CD14-positive monocyte (primary cell): ENCODE measurements at regions not wholly inside any gene's neighbourhood (a gene's known extent, or its start where the extent isn't known, plus 50 kb on each side); places are given as distances from the start of the nearest gene placed in this dataset.
"Not testable (repeated sequence)": the region's sequence is repeated elsewhere in the genome, so short reads cannot be mapped to it uniquely, and the experiment has no call there.

Source experiments
- DNase-seq, 3 donors: peaks; one replicate each; pipeline ENCODE4 v3.0.0-alpha.2; 2011 to 2022
- H2AFZ ChIP-seq: 2 replicates; pipeline ENCODE4 v1.6.0; 2012; ENCODE audit warnings: mild to moderate bottlenecking, low read depth, low read length, inconsistent platforms; ENCODE audit not compliant: insufficient read depth, poor library complexity, severe bottlenecking
- H3K27ac ChIP-seq, 2 donors: 1 replicate in 1 of 2; 2 replicates in 1 of 2; pipeline ENCODE4 v1.5.1; 2012 to 2013; ENCODE audit warnings: low read length in 2 of 2, control low read depth in 1 of 2, inconsistent platforms in 1 of 2, low read depth in 1 of 2, mild to moderate bottlenecking in 1 of 2
- H3K27me3 ChIP-seq, 2 donors: one replicate each; pipeline versions ENCODE4 v1.6.0 to v1.6.1; 2011 to 2013; ENCODE audit warnings: low read length in 2 of 2; ENCODE audit not compliant: control insufficient read depth in 2 of 2, insufficient read depth in 2 of 2
- H3K36me3 ChIP-seq, 2 donors: replicated peaks in 1 of 2; 1 replicate in 1 of 2; 2 replicates in 1 of 2; pipeline versions ENCODE4 v1.5.1 to v1.6.1; 2012 to 2013; ENCODE audit warnings: low read length in 2 of 2, control low read depth in 1 of 2, inconsistent platforms in 1 of 2, mild to moderate bottlenecking in 1 of 2; ENCODE audit not compliant: insufficient read depth in 2 of 2, control insufficient read depth in 1 of 2
- H3K4me1 ChIP-seq, 2 donors: 1 replicate in 1 of 2; 2 replicates in 1 of 2; pipeline versions ENCODE4 v1.5.1 to v1.6.1; 2012 to 2013; ENCODE audit warnings: low read length in 2 of 2, control low read depth in 1 of 2, inconsistent platforms in 1 of 2, mild to moderate bottlenecking in 1 of 2, moderate library complexity in 1 of 2; ENCODE audit not compliant: insufficient read depth in 2 of 2, control insufficient read depth in 1 of 2
- H3K4me2 ChIP-seq: replicated peaks from 2 replicates; pipeline ENCODE3; 2012; ENCODE audit warnings: low read length, moderate library complexity, mild to moderate bottlenecking; ENCODE audit not compliant: poor library complexity, severe bottlenecking; ENCODE audit errors: extremely low read depth
- H3K4me3 ChIP-seq, 3 experiments: fragments of 200-600 bp in 1 of 3; sonication (generic) in 1 of 3; replicated peaks in 1 of 3; 1 replicate in 2 of 3; 2 replicates in 1 of 3; pipeline ENCODE4 v1.5.1; 2011 to 2013; ENCODE audit warnings: low read length in 3 of 3, mild to moderate bottlenecking in 3 of 3, control low read depth in 2 of 3, low read depth in 2 of 3, inconsistent platforms in 1 of 3, moderate library complexity in 1 of 3
- H3K79me2 ChIP-seq: 2 replicates; pipeline ENCODE4 v1.6.0; 2012; ENCODE audit warnings: mild to moderate bottlenecking, control low read depth, inconsistent platforms, low read length, moderate library complexity; ENCODE audit not compliant: insufficient read depth
- H3K9ac ChIP-seq: 2 replicates; pipeline ENCODE4 v1.6.0; 2017; ENCODE audit warnings: low read length, mild to moderate bottlenecking; ENCODE audit not compliant: insufficient read depth, poor library complexity, severe bottlenecking
- H3K9me3 ChIP-seq, 2 donors: replicated peaks in 1 of 2; 1 replicate in 1 of 2; 2 replicates in 1 of 2; pipeline versions ENCODE4 v1.5.1 to v1.6.1; 2012 to 2013; ENCODE audit warnings: low read length in 2 of 2, control low read depth in 1 of 2; ENCODE audit not compliant: control insufficient read depth in 1 of 2, insufficient read depth in 1 of 2
- H4K20me1 ChIP-seq: 2 replicates; pipeline ENCODE4 v1.6.0; 2012; ENCODE audit warnings: mild to moderate bottlenecking, low read length, control low read depth, moderate library complexity; ENCODE audit not compliant: insufficient read depth
- H3K27ac Mint-ChIP-seq, 7 donors: one replicate each; pipeline ENCODE4 v1.8.0; 2020; ENCODE audit warnings: mild to moderate bottlenecking in 7 of 7, mixed read lengths in 7 of 7, moderate library complexity in 6 of 7, inconsistent platforms in 2 of 7
- H3K27me3 Mint-ChIP-seq, 3 donors: one replicate each; pipeline ENCODE4 v1.8.0; 2021 to 2022; ENCODE audit warnings: low read depth in 3 of 3, mild to moderate bottlenecking in 3 of 3, mixed read lengths in 3 of 3, moderate library complexity in 3 of 3, inconsistent platforms in 1 of 3
- H3K36me3 Mint-ChIP-seq, 2 donors: one replicate each; pipeline ENCODE4 v1.8.0; 2020; ENCODE audit warnings: mixed read lengths in 2 of 2, inconsistent platforms in 1 of 2, mild to moderate bottlenecking in 1 of 2
- H3K4me1 Mint-ChIP-seq: one replicate; pipeline ENCODE4 v1.8.0; 2020; ENCODE audit warnings: mild to moderate bottlenecking, mixed read lengths
- H3K4me3 Mint-ChIP-seq, 2 donors: one replicate each; pipeline ENCODE4 v1.8.0; 2020; ENCODE audit warnings: mild to moderate bottlenecking in 2 of 2, mixed read lengths in 2 of 2, moderate library complexity in 1 of 2
- H3K9me3 Mint-ChIP-seq, 7 donors: one replicate each; pipeline ENCODE4 v1.8.0; 2020 to 2022; ENCODE audit warnings: mixed read lengths in 7 of 7, mild to moderate bottlenecking in 6 of 7, moderate library complexity in 6 of 7, inconsistent platforms in 2 of 7
- CTCF ChIP-seq: fragments of 200-600 bp; IDR thresholded peaks from one replicate; pipeline ENCODE4 v1.8.0; 2022; ENCODE audit warnings: antibody characterized with exemption, mild to moderate bottlenecking
- WGBS: methylation state at CpG from one replicate; pipeline ENCODE4 v1.1.5; 2013; ENCODE audit warnings: missing lambda C conversion rate; ENCODE audit not compliant: insufficient coverage; 5-methylcytosine and 5-hydroxymethylcytosine counted together
- intact Hi-C, 2 donors: fragments of 100-400 bp; cut with micrococcal nuclease; formaldehyde crosslinking; loops; one replicate each; pipeline versions ENCODE4 v1.15.0 to v1.15.1; 2023

- H3K4me3 Mint-ChIP-seq, H3K27me3 Mint-ChIP-seq, H3K36me3 ChIP-seq, H3K4me1 Mint-ChIP-seq, H3K4me1 ChIP-seq, H3K27me3 ChIP-seq, H3K36me3 Mint-ChIP-seq, H3K4me3 ChIP-seq, H2AFZ ChIP-seq, H3K9me3 ChIP-seq, H3K4me2 ChIP-seq, H3K9ac ChIP-seq, H4K20me1 ChIP-seq, H3K27ac ChIP-seq, DNase-seq, intact Hi-C loops, H3K79me2 ChIP-seq: not testable (repeated sequence)
- H3K27ac Mint-ChIP-seq, result peak overlapping the region in 1 of 7 donors; percentile 54
- H3K9me3 Mint-ChIP-seq, result peaks cover 2 to 10% (median 5%) of the 10 kb centered on the region in 7 donors
- 60% methylated on average over 1 of the region's 2 CpGs for WGBS
Measured at GRCh38 chr5:152154452-152154851, 229.8 kb upstream of the GLRA1 start.

GRCh38 chr5:152151940-152152339, 227.3 kb upstream of the GLRA1 start:
- H3K4me1 Mint-ChIP-seq, result no peaks in the 10 kb centered on the region
- H3K36me3 Mint-ChIP-seq, result no peaks in the 10 kb centered on the region
- Histone ChIP-seq H3K4me2 (no peak overlapping the region), H3K79me2 (no peaks in the 10 kb centered on the region), H3K9me3 (no peaks in the 10 kb centered on the region), H3K27me3 (no peaks in the 10 kb centered on the region), H3K9ac (no peak overlapping the region), H3K4me1 (no peaks in the 10 kb centered on the region), H3K4me3 (no peak overlapping the region), H3K27ac (no peak overlapping the region), H3K36me3 (no peaks in the 10 kb centered on the region), H2AFZ (no peak overlapping the region), H4K20me1 (no peaks in the 10 kb centered on the region)
- intact Hi-C loops, result no loop called here
- no peak overlapping the region for H3K4me3 Mint-ChIP-seq
- DNase-seq, result no peak
- TF ChIP-seq CTCF, result no peak
- 82% methylated on average over 2 of the region's 3 CpGs for WGBS
- H3K27me3 Mint-ChIP-seq, result peaks cover 0 to 2% (median 2%) of the 10 kb centered on the region in 3 donors
- no peak overlapping the region for H3K27ac Mint-ChIP-seq
- peaks cover 0 to 2% (median 0%) of the 10 kb centered on the region in 7 donors for H3K9me3 Mint-ChIP-seq
